ENCODE measurements at regions not wholly inside any gene's neighbourhood (a gene's known extent, or its start where the extent isn't known, plus 50 kb on each side); places are given as distances from the start of the nearest gene placed in this dataset.

GRCh38 chr15:30794388-30794787 lies 109.3 kb upstream of the FAN1 start:
- TF ChIP-seq POLR2A (IDR thresholded peaks at IDR 0.05) (no peak), CTCF (IDR thresholded peaks at IDR 0.05) (no peak)
